Heart left ventricle (tissue), 13 donors: ENCODE measurements at regions not wholly inside any gene's neighbourhood (a gene's known extent, or its start where the extent isn't known, plus 50 kb on each side); places are given as distances from the start of the nearest gene placed in this dataset.

Experiments used
- CTCF ChIP-seq, 12 donors: fragments of 200-600 bp; sonication (generic) in 4 of 12; IDR thresholded peaks; one replicate each; pipeline versions ENCODE4 v1.5.0 to v1.8.0; 2018 to 2022; ENCODE audit warnings: antibody characterized with exemption in 12 of 12, mild to moderate bottlenecking in 5 of 12
- POLR2A ChIP-seq, 2 donors: fragments of 450-650 bp; IDR thresholded peaks; one replicate each; pipeline ENCODE4 v1.6.1; 2017; ENCODE audit warnings: antibody characterized with exemption in 2 of 2, mild to moderate bottlenecking in 2 of 2, moderate library complexity in 2 of 2
- donor health status: ischemic (EF 13 %, LVEDD 7.1; RV severe dilation, severe dysfunction).
- donor health status: DM: no; HTN: yes; CAD: no.
- donor health status: DM: no; HTN: no; CAD: no.
- donor health status: ischemic (EF 25% LVEDD 6.9; RV normal size, moderate dysfunction).
- donor health status: ischemic (EF 25% LVEDD 5.7; RV mildly dilated, moderate dysfunction).
- donor health status: ischemic (EF 35%, LVEDD 5.7; RV mildly dilated, moderate dysfunction).
- donor health status: nonischemic (EF 11% LVEDD 7.7; RV severe dilation, severe dysfunction).
- donor health status: DM: yes; HTN: yes; CAD: no.
- donor health status: PGD.
- donor health status: ischemic (EF 29% LVEDD 5.4; RV normal size, mild dysfunction).
- donor health status: nonischemic (EF 23%, LVEDD 6.1; RV moderate dilation, normal function).

GRCh38 chr13:44796597-44797490 lies 192.4 kb downstream of the NUFIP1 start:
- no peak for TF ChIP-seq CTCF (IDR thresholded peaks at IDR 0.05)
- TF ChIP-seq POLR2A (IDR thresholded peaks at IDR 0.05) = no peak
